Thyroid gland (tissue), 4 donors: ENCODE measurements at regions not wholly inside any gene's neighbourhood (a gene's known extent, or its start where the extent isn't known, plus 50 kb on each side); places are given as distances from the start of the nearest gene placed in this dataset.

Source experiments
- DNase-seq, 2 donors: peaks; one replicate each; pipeline ENCODE4 v3.0.0-alpha.2; 2019
- H3K27ac ChIP-seq, 3 donors: fragments of 200-600 bp; sonication (generic); 1 replicate in 2 of 3; 2 replicates in 1 of 3; pipeline ENCODE4 v1.5.1; 2016 to 2019; ENCODE audit warnings: mild to moderate bottlenecking in 1 of 3, moderate library complexity in 1 of 3
- H3K27me3 ChIP-seq: fragments of 200-600 bp; sonication (generic); one replicate; pipeline ENCODE4 v1.5.1; 2019
- H3K36me3 ChIP-seq, 2 donors: fragments of 200-600 bp; sonication (generic); one replicate each; pipeline ENCODE4 v1.5.1; 2016 to 2019
- H3K4me1 ChIP-seq, 2 donors: fragments of 200-600 bp; sonication (generic); one replicate each; pipeline ENCODE4 v1.5.1; 2017 to 2019
- H3K4me3 ChIP-seq, 3 donors: fragments of 200-600 bp; sonication (generic); replicated peaks in 1 of 3; 1 replicate in 2 of 3; 2 replicates in 1 of 3; pipeline ENCODE4 v1.5.1; 2016; ENCODE audit warnings: mild to moderate bottlenecking in 1 of 3
- H3K9me3 ChIP-seq: fragments of 200-600 bp; sonication (generic); one replicate; pipeline ENCODE4 v1.5.1; 2017
- POLR2A ChIP-seq, 2 donors: fragments of 450-650 bp; IDR thresholded peaks; one replicate each; pipeline ENCODE4 v1.6.1; 2017; ENCODE audit warnings: antibody characterized with exemption in 2 of 2, mild to moderate bottlenecking in 2 of 2, moderate library complexity in 1 of 2
- WGBS, 2 donors: methylation state at CpG; one replicate each; pipeline ENCODE4 v1.1.5; 2017; 5-methylcytosine and 5-hydroxymethylcytosine counted together
- intact Hi-C: fragments of 100-400 bp; cut with DNase I; formaldehyde crosslinking; loops from one replicate; pipeline ENCODE4 v1.15.1; 2023
- TF ChIP-seq, protein P1 (sequence below), 6 experiments: fragments of 200-600 bp in 3 of 6; fragments of 450-650 bp in 3 of 6; sonication (generic) in 3 of 6; IDR thresholded peaks; one replicate each; pipeline ENCODE4 v1.5.1; 2016 to 2019; ENCODE audit warnings: antibody characterized with exemption in 6 of 6, mild to moderate bottlenecking in 2 of 6, inconsistent platforms in 1 of 6, moderate library complexity in 1 of 6

GRCh38 chr21:20511216-20511880, 486.9 kb upstream of the NCAM2 start:
- WGBS, 2 donors = 68 to 71% methylated on average over 4 of the region's 4 CpGs
- Histone ChIP-seq H3K27ac (no peak overlapping the region), H3K27me3 (no peaks in the 10 kb centered on the region), H3K4me1 (no peaks in the 10 kb centered on the region), H3K9me3 (no peaks in the 10 kb centered on the region), H3K4me3 (no peak overlapping the region), H3K36me3 (no peaks in the 10 kb centered on the region)
- TF ChIP-seq, protein P1, sequence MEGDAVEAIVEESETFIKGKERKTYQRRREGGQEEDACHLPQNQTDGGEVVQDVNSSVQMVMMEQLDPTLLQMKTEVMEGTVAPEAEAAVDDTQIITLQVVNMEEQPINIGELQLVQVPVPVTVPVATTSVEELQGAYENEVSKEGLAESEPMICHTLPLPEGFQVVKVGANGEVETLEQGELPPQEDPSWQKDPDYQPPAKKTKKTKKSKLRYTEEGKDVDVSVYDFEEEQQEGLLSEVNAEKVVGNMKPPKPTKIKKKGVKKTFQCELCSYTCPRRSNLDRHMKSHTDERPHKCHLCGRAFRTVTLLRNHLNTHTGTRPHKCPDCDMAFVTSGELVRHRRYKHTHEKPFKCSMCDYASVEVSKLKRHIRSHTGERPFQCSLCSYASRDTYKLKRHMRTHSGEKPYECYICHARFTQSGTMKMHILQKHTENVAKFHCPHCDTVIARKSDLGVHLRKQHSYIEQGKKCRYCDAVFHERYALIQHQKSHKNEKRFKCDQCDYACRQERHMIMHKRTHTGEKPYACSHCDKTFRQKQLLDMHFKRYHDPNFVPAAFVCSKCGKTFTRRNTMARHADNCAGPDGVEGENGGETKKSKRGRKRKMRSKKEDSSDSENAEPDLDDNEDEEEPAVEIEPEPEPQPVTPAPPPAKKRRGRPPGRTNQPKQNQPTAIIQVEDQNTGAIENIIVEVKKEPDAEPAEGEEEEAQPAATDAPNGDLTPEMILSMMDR (IDR thresholded peaks at IDR 0.05) = no peak
- no peak for TF ChIP-seq POLR2A (IDR thresholded peaks at IDR 0.05)
- intact Hi-C loops = no loop called here
- DNase-seq = no peak

GRCh38 chr21:20515446-20515845, 482.8 kb upstream of the NCAM2 start:
- H3K4me3 ChIP-seq = no peak overlapping the region
- no peak overlapping the region for H3K27ac ChIP-seq
- no peaks in the 10 kb centered on the region for H3K36me3 ChIP-seq
- TF ChIP-seq, protein P1 (IDR thresholded peaks at IDR 0.05) = no peak
- TF ChIP-seq POLR2A (IDR thresholded peaks at IDR 0.05) = no peak
- 68 to 80% methylated on average over 3 of the region's 3 CpGs for WGBS, 2 donors
- H3K4me1 ChIP-seq = no peaks in the 10 kb centered on the region
- intact Hi-C loops = no loop called here
- no peaks in the 10 kb centered on the region for H3K27me3 ChIP-seq
- no peak for DNase-seq
- no peaks in the 10 kb centered on the region for H3K9me3 ChIP-seq

DNA sequence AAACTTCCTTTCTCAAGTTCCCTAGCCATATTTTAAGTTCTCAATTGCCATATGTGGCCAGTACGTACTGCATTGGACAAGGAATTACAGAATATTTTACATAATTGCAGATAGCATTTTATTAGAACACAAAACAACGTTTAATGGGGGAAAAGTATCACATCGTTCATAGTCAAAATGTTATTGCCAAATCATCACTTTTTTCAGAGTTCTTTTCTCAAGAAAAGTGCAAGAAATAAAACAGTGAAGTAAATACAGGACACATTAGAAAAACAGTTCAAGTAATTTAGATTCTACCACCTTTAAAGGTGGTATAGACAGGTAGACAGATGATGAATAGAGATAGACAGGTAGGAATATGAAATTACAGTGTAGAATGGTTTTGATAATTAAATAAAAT, 479.1 kb upstream of the NCAM2 start:
- Histone ChIP-seq H3K27ac (no peak overlapping the region), H3K4me3 (no peak overlapping the region), H3K9me3 (no peaks in the 10 kb centered on the region), H3K27me3 (no peaks in the 10 kb centered on the region), H3K36me3 (no peaks in the 10 kb centered on the region), H3K4me1 (no peaks in the 10 kb centered on the region)
- 84 to 85% methylated on average over 3 of the region's 3 CpGs for WGBS, 2 donors
- intact Hi-C loops = no loop called here
- no peak for DNase-seq
- TF ChIP-seq POLR2A (IDR thresholded peaks at IDR 0.05) = no peak
- TF ChIP-seq, protein P1 (IDR thresholded peaks at IDR 0.05) = no peak

GRCh38 chr21:20522611-20523010, 475.6 kb upstream of the NCAM2 start:
- H3K36me3 ChIP-seq = no peaks in the 10 kb centered on the region
- 81 to 85% methylated on average over 1 of the region's 1 CpG for WGBS, 2 donors
- TF ChIP-seq, protein P1 (IDR thresholded peaks at IDR 0.05) = no peak
- TF ChIP-seq POLR2A (IDR thresholded peaks at IDR 0.05) = no peak
- no peak overlapping the region for H3K27ac ChIP-seq
- H3K4me1 ChIP-seq = no peaks in the 10 kb centered on the region
- intact Hi-C loops = no loop called here
- H3K9me3 ChIP-seq = no peaks in the 10 kb centered on the region
- no peaks in the 10 kb centered on the region for H3K27me3 ChIP-seq
- DNase-seq = no peak
- H3K4me3 ChIP-seq = no peak overlapping the region

GRCh38 chr21:20523191-20523590, 475.0 kb upstream of the NCAM2 start:
- Histone ChIP-seq H3K36me3 (no peaks in the 10 kb centered on the region), H3K27me3 (no peaks in the 10 kb centered on the region), H3K9me3 (no peaks in the 10 kb centered on the region), H3K4me1 (no peaks in the 10 kb centered on the region), H3K27ac (no peak overlapping the region), H3K4me3 (no peak overlapping the region)
- intact Hi-C loops = no loop called here
- no peak for DNase-seq
- TF ChIP-seq, protein P1 (IDR thresholded peaks at IDR 0.05) = no peak
- TF ChIP-seq POLR2A (IDR thresholded peaks at IDR 0.05) = no peak
